MCF 10A (cell line): ENCODE measurements at regions not wholly inside any gene's neighbourhood (a gene's known extent, or its start where the extent isn't known, plus 50 kb on each side); places are given as distances from the start of the nearest gene placed in this dataset.

Experiments
- BruUV-seq: library from RNA; stranded (reverse); fragments of 400-500 nt; replicated peaks from 2 replicates; lab custom pipeline; 2021; lab: Mats Ljungman, UMichigan
- CTCF ChIA-PET: fragments of 300-600 bp; sonication (Branson Sonifier 250); formaldehyde crosslinking; extraction: SDS; loops from one replicate; lab custom pipeline; 2021; ENCODE audit warnings: antibody characterized with exemption, inconsistent platforms; lab: Yijun Ruan, JAX
- POLR2A ChIA-PET: fragments of 300-600, 350-650 bp; sonication (Branson Sonifier 250); formaldehyde crosslinking; extraction: SDS; loops from one replicate; lab custom pipeline; 2020; ENCODE audit warnings: antibody characterized with exemption, inconsistent platforms; lab: Yijun Ruan, JAX
- DNase-seq: peaks from one replicate; pipeline ENCODE4 v3.0.0-alpha.2; 2018; ENCODE audit not compliant: unreplicated experiment
- H3K27ac Mint-ChIP-seq: one replicate; pipeline ENCODE4 v1.8.0; 2022; ENCODE audit warnings: mild to moderate bottlenecking, low read depth, mixed read lengths; ENCODE audit not compliant: unreplicated experiment
- H3K27me3 Mint-ChIP-seq: one replicate; pipeline ENCODE4 v1.8.0; 2022; ENCODE audit warnings: mixed read lengths; ENCODE audit not compliant: insufficient read depth, unreplicated experiment
- H3K36me3 Mint-ChIP-seq: one replicate; pipeline ENCODE4 v1.8.0; 2022; ENCODE audit warnings: mild to moderate bottlenecking, moderate library complexity, mixed read lengths; ENCODE audit not compliant: insufficient read depth, unreplicated experiment
- H3K4me1 Mint-ChIP-seq: one replicate; pipeline ENCODE4 v1.8.0; 2022; ENCODE audit warnings: mixed read lengths; ENCODE audit not compliant: insufficient read depth, unreplicated experiment
- H3K4me3 Mint-ChIP-seq: one replicate; pipeline ENCODE4 v1.8.0; 2022; ENCODE audit warnings: mild to moderate bottlenecking, moderate library complexity, mixed read lengths; ENCODE audit not compliant: unreplicated experiment
- H3K9me3 Mint-ChIP-seq: one replicate; pipeline ENCODE4 v1.8.0; 2022; ENCODE audit warnings: mixed read lengths; ENCODE audit not compliant: unreplicated experiment
- CTCF ChIP-seq: fragments of 200-600 bp; IDR thresholded peaks from one replicate; pipeline ENCODE4 v1.8.0; 2022; ENCODE audit warnings: antibody characterized with exemption, mild to moderate bottlenecking; ENCODE audit not compliant: unreplicated experiment
- intact Hi-C: fragments of 100-400 bp; cut with micrococcal nuclease; formaldehyde crosslinking; loops from 2 replicates; pipeline ENCODE4 v1.14.1; 2022

GRCh38 chr2:60175290-60175689 lies 378.2 kb downstream of the BCL11A start:
- ChIA-PET CTCF (no interaction called here), POLR2A (interaction anchor here (0.7 kb wide), 1 partner anchor 20 kb away, joined by 3 read pairs; no protein-coding TSS in a partner anchor)
- TF ChIP-seq CTCF = no peak
- no peak overlapping the region for H3K27ac Mint-ChIP-seq
- no peaks in the 10 kb centered on the region for H3K36me3 Mint-ChIP-seq
- H3K4me3 Mint-ChIP-seq = no peak overlapping the region
- intact Hi-C loops = no loop called here
- DNase-seq = no peak
- no peaks in the 10 kb centered on the region for H3K27me3 Mint-ChIP-seq
- H3K9me3 Mint-ChIP-seq = no peaks in the 10 kb centered on the region
- no peaks in the 10 kb centered on the region for H3K4me1 Mint-ChIP-seq
- BruUV-seq = no TSS peak

GRCh38 chr2:60174146-60174545 lies 379.3 kb downstream of the BCL11A start:
- POLR2A ChIA-PET = no interaction called here
- H3K27ac Mint-ChIP-seq = no peak overlapping the region
- H3K4me3 Mint-ChIP-seq = no peak overlapping the region
- DNase-seq = no peak
- H3K27me3 Mint-ChIP-seq = no peaks in the 10 kb centered on the region
- BruUV-seq = no TSS peak
- CTCF ChIA-PET = no interaction called here
- H3K36me3 Mint-ChIP-seq = no peaks in the 10 kb centered on the region
- no peak for TF ChIP-seq CTCF
- intact Hi-C loops = no loop called here
- H3K4me1 Mint-ChIP-seq = no peaks in the 10 kb centered on the region
- H3K9me3 Mint-ChIP-seq = no peaks in the 10 kb centered on the region

GRCh38 chr2:60172801-60173200 lies 380.7 kb downstream of the BCL11A start:
- CTCF ChIA-PET = no interaction called here

GRCh38 chr2:60170272-60170671 lies 383.2 kb downstream of the BCL11A start:
- no TSS peak for BruUV-seq
- no peak for TF ChIP-seq CTCF
- no peak overlapping the region for H3K27ac Mint-ChIP-seq
- no peaks in the 10 kb centered on the region for H3K27me3 Mint-ChIP-seq
- no peak for DNase-seq
- H3K9me3 Mint-ChIP-seq = no peaks in the 10 kb centered on the region
- CTCF ChIA-PET = no interaction called here
- H3K36me3 Mint-ChIP-seq = no peaks in the 10 kb centered on the region
- intact Hi-C loops = no loop called here
- no peaks in the 10 kb centered on the region for H3K4me1 Mint-ChIP-seq
- POLR2A ChIA-PET = no interaction called here
- no peak overlapping the region for H3K4me3 Mint-ChIP-seq

More at GRCh38 chr2:60172801-60173200, 380.7 kb downstream of the BCL11A start:
- TF ChIP-seq CTCF = no peak
- no peaks in the 10 kb centered on the region for H3K27me3 Mint-ChIP-seq
- H3K27ac Mint-ChIP-seq = no peak overlapping the region
- intact Hi-C loops = no loop called here
- H3K4me3 Mint-ChIP-seq = no peak overlapping the region
- H3K36me3 Mint-ChIP-seq = no peaks in the 10 kb centered on the region
- BruUV-seq = no TSS peak
- DNase-seq = no peak
- POLR2A ChIA-PET = no interaction called here
- no peaks in the 10 kb centered on the region for H3K4me1 Mint-ChIP-seq
- no peaks in the 10 kb centered on the region for H3K9me3 Mint-ChIP-seq
